Fibroblast of villous mesenchyme (primary cell): ENCODE measurements at regions not wholly inside any gene's neighbourhood (a gene's known extent, or its start where the extent isn't known, plus 50 kb on each side); places are given as distances from the start of the nearest gene placed in this dataset.

Experiments
- DNase-seq: peaks from one replicate; pipeline ENCODE4 v3.0.0-alpha.2; 2010; ENCODE audit warnings: low read depth
- H3K4me3 ChIP-seq: 2 replicates; pipeline ENCODE4 v1.5.1; 2011; ENCODE audit warnings: low read depth, mild to moderate bottlenecking, low read length
- TF ChIP-seq, protein P1 (sequence below): IDR thresholded peaks from 2 replicates; pipeline ENCODE4 v1.5.1; 2012; ENCODE audit warnings: low read depth, mild to moderate bottlenecking, low read length; ENCODE audit not compliant: insufficient read depth

DNA sequence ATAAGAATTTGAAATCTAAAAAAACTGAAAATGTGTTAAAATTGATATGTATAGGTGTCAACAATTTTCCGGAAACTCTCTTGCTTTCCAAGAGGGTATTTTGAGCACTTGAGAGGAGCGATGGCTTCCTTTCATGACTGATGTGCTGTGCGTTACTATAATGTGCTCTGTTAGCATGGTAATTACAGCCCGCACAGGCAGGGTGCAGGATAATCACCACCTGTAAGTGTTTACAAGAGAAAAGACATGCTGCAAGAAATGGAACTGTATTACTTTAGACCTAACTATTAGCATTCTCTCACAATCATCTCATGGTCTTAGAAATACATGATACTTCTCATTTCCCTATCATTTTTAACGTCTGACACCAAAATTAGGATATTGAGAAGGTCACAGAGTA is 92.4 kb upstream of the ADARB2 start:
- H3K4me3 ChIP-seq, result no peak overlapping the region
- TF ChIP-seq, protein P1, sequence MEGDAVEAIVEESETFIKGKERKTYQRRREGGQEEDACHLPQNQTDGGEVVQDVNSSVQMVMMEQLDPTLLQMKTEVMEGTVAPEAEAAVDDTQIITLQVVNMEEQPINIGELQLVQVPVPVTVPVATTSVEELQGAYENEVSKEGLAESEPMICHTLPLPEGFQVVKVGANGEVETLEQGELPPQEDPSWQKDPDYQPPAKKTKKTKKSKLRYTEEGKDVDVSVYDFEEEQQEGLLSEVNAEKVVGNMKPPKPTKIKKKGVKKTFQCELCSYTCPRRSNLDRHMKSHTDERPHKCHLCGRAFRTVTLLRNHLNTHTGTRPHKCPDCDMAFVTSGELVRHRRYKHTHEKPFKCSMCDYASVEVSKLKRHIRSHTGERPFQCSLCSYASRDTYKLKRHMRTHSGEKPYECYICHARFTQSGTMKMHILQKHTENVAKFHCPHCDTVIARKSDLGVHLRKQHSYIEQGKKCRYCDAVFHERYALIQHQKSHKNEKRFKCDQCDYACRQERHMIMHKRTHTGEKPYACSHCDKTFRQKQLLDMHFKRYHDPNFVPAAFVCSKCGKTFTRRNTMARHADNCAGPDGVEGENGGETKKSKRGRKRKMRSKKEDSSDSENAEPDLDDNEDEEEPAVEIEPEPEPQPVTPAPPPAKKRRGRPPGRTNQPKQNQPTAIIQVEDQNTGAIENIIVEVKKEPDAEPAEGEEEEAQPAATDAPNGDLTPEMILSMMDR, result no peak
- DNase-seq, result no peak

DNA sequence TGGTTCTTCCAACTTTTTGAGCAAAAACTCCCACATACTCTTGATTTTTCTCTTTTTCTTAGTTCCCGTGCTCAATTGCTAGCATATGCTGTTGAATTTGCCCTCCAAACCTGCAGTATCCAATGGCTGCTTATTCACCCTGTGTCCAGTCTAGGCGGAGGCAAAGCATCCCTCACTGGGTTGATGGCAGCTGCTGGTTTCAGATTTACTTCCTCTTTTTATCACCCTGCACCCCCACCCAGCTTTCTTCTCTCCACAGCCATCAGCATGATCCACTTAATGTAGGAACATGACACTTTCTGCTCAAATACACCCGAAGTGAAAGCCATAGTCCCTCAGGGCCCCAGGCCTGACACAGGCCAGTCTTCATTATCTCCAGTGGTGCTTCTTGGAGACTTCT is 87.6 kb upstream of the ADARB2 start:
- no peak for DNase-seq
- TF ChIP-seq, protein P1, result no peak
- H3K4me3 ChIP-seq, result no peak overlapping the region

DNA sequence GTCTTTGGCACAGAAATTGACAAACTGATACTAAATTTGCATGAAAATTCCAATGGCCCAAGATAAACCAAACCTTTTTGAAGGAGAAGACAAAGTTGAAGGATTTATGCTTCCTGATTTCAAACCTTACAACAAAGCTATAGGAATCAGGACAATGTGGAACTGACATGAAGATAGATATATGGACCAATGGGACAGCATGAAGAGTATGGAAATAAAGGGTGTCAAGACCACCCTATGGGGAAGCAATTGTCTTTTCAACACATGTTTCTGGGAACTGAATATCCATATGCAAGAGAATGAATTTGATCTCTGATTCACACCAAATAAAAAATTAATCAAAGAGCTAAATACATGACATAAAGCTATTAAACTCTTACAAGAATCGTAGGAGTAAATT is 77.2 kb upstream of the ADARB2 start:
- no peak overlapping the region for H3K4me3 ChIP-seq
- no peak for DNase-seq
- TF ChIP-seq, protein P1, result no peak

DNA sequence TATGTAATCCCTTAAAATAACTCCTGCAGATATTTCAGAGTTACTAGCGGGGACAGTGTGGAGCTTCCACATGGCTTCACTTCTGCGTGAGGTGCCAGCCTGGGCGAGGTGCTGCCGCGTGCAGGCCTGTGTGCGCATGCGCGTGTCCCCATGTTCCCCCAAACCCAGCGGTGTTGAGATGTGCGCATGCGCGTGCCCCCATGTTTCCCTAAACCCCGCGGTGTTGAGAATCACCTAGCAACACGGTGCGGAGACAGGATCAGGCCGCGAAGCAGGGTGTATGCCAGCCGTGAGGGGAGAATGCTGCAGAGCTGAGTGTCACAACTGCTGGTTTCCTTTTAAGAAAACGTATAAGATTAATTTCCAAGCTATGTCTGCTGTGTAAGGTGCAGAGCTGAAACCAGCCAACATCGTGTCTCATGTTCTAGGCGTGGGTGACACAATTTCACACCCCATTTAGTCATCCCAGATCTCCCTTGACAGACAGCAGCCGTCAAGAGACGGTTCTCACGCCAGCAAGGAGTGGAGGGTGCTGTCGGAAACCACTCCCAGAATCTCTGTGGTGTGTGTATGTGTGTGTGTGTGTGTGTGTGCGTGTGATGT is 71.9 kb upstream of the ADARB2 start:
- TF ChIP-seq, protein P1, result no peak
- no peak overlapping the region for H3K4me3 ChIP-seq
- DNase-seq, result no peak

DNA sequence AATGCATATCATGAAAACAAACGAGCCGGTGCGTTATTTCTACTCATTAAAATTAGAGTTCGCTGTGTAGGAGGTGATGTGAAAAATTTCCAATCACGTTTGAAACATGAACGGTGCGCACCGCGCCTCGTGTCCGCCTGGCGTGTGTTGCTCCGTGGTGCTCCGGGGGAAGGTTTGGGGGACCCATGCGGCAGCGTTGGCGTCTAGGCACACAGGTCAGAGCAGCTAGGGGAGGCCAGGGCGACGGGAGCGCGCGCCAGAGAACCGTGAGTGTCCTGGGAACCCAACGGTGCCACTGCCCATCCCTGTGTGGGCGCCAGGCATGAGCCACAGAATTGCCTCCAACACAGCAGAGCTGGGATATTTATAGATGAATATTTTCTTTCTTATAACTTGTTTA is 70.6 kb upstream of the ADARB2 start:
- no peak for DNase-seq
- no peak overlapping the region for H3K4me3 ChIP-seq
- TF ChIP-seq, protein P1, result no peak

DNA sequence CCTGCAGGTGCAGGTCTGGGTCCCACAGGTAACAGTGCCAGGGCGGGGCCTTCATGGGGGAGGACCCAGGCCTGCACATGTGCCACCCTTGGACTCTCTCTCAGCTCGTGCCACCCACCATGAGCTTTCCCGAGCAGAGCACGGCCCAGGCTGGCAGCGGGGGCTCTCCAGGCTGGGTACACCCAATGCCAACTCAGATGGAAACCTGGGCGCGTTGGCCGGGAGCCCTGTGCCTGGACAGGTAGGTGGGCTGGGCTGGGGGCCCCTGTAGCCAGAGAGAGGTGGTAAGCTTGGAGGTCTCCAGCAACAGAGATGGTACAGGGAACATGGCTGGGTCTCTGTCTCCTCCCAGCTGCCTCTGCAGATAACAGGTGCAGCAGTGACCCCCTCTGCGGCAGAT is 69.9 kb upstream of the ADARB2 start:
- no peak overlapping the region for H3K4me3 ChIP-seq
- TF ChIP-seq, protein P1, result no peak
- DNase-seq, result no peak

DNA sequence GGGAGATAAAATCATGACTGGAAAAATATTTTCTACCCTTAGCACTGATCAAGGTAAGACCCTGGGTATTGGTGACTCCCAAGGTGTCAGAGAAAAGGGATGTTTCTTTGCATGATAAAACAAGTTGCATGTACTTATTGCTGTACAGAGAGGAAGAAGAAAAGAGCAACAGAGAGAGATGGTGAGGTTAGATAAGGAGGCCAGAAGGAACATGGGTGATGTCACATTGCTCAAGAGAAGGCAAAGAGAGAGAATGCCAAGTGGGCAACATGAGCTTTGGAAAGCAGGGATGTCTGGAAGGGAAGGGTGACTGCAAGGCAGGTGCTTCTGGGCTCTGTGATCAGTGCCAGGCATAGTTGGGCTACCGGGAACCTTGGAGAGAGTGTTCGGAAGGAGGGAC is 65.1 kb upstream of the ADARB2 start:
- TF ChIP-seq, protein P1, result no peak
- no peak overlapping the region for H3K4me3 ChIP-seq
- DNase-seq, result no peak
